ENCODE measurements at regions not wholly inside any gene's neighbourhood (a gene's known extent, or its start where the extent isn't known, plus 50 kb on each side); places are given as distances from the start of the nearest gene placed in this dataset.

GRCh38 chr13:108383667-108384066, 114.1 kb downstream of the TNFSF13B start:
- WGBS: 91% methylated on average over 3 of the region's 3 CpGs
- intact Hi-C loops (cut with DNase I): no loop called here

GRCh38 chr13:108387156-108387555, 117.6 kb downstream of the TNFSF13B start:
- H3K4me1 ChIP-seq: no peaks in the 10 kb centered on the region
- 90% methylated on average over 3 of the region's 3 CpGs for WGBS
- DNase-seq (ENCODE audit: extremely low spot score): no peak
- TF ChIP-seq EP300 (IDR thresholded peaks at IDR 0.05): no peak
- TF ChIP-seq POLR2A (IDR thresholded peaks at IDR 0.05; ENCODE audit: low read depth): no peak
- TF ChIP-seq POLR2AphosphoS5 (IDR thresholded peaks at IDR 0.05): no peak
- TF ChIP-seq CTCF (IDR thresholded peaks at IDR 0.05): no peak
- H3K27me3 ChIP-seq: no peaks in the 10 kb centered on the region
- no peaks in the 10 kb centered on the region for H3K9me3 ChIP-seq
- H3K27ac ChIP-seq (replicated peaks in 1 of 4): no peak overlapping the region
- intact Hi-C loops (cut with DNase I): no loop called here
- no peak overlapping the region for H3K4me3 ChIP-seq
- H3K36me3 ChIP-seq: no peaks in the 10 kb centered on the region

More at GRCh38 chr13:108383667-108384066, 114.1 kb downstream of the TNFSF13B start:
- no peak for DNase-seq (ENCODE audit: extremely low spot score)
- Histone ChIP-seq H3K4me3 (no peak overlapping the region), H3K9me3 (no peaks in the 10 kb centered on the region), H3K27me3 (no peaks in the 10 kb centered on the region), H3K4me1 (no peaks in the 10 kb centered on the region), H3K27ac (replicated peaks in 1 of 4) (no peak overlapping the region), H3K36me3 (no peaks in the 10 kb centered on the region)
- TF ChIP-seq POLR2AphosphoS5 (IDR thresholded peaks at IDR 0.05): no peak
- no peak for TF ChIP-seq EP300 (IDR thresholded peaks at IDR 0.05)
- no peak for TF ChIP-seq POLR2A (IDR thresholded peaks at IDR 0.05; ENCODE audit: low read depth)
- TF ChIP-seq CTCF (IDR thresholded peaks at IDR 0.05): no peak

GRCh38 chr13:108402850-108403249, 133.3 kb downstream of the TNFSF13B start:
- no peak for DNase-seq (ENCODE audit: extremely low spot score)
- H3K9me3 ChIP-seq: no peaks in the 10 kb centered on the region
- H3K27me3 ChIP-seq: no peaks in the 10 kb centered on the region
- intact Hi-C loops (cut with DNase I): no loop called here
- H3K4me3 ChIP-seq: no peak overlapping the region
- no peak overlapping the region for H3K27ac ChIP-seq (replicated peaks in 1 of 4)
- WGBS: 39% methylated on average over 2 of the region's 2 CpGs
- H3K4me1 ChIP-seq: no peaks in the 10 kb centered on the region
- TF ChIP-seq CTCF (IDR thresholded peaks at IDR 0.05) (no peak), POLR2A (IDR thresholded peaks at IDR 0.05; ENCODE audit: low read depth) (no peak)
- H3K36me3 ChIP-seq: no peaks in the 10 kb centered on the region

- TF ChIP-seq EP300 (IDR thresholded peaks at IDR 0.05): no peak
- H3K9me3 ChIP-seq: no peaks in the 10 kb centered on the region
- no peak for DNase-seq (ENCODE audit: extremely low spot score)
- no peak overlapping the region for H3K4me3 ChIP-seq
- H3K36me3 ChIP-seq: no peaks in the 10 kb centered on the region
- intact Hi-C loops (cut with DNase I): no loop called here
- H3K27ac ChIP-seq (replicated peaks in 1 of 4): no peak overlapping the region
- no peaks in the 10 kb centered on the region for H3K4me1 ChIP-seq
- H3K27me3 ChIP-seq: no peaks in the 10 kb centered on the region
- WGBS: 47% methylated on average over 2 of the region's 2 CpGs
Observed at GRCh38 chr13:108407495-108407894, 138.0 kb downstream of the TNFSF13B start.

GRCh38 chr13:108408672-108409071, 139.2 kb downstream of the TNFSF13B start:
- intact Hi-C loops (cut with DNase I): no loop called here
- H3K4me3 ChIP-seq: no peak overlapping the region

More at GRCh38 chr13:108408672-108409071, 139.2 kb downstream of the TNFSF13B start:
- 4% methylated on average over 2 of the region's 2 CpGs for WGBS
- Histone ChIP-seq H3K27ac (replicated peaks in 1 of 4) (no peak overlapping the region), H3K4me1 (no peaks in the 10 kb centered on the region), H3K27me3 (no peaks in the 10 kb centered on the region), H3K36me3 (no peaks in the 10 kb centered on the region), H3K9me3 (no peaks in the 10 kb centered on the region)
- DNase-seq (ENCODE audit: extremely low spot score): no peak
- TF ChIP-seq POLR2AphosphoS5 (IDR thresholded peaks at IDR 0.05): no peak
- TF ChIP-seq CTCF (IDR thresholded peaks at IDR 0.05): no peak
- no peak for TF ChIP-seq EP300 (IDR thresholded peaks at IDR 0.05)
- no peak for TF ChIP-seq POLR2A (IDR thresholded peaks at IDR 0.05; ENCODE audit: low read depth)

Data from esophagus muscularis mucosa (tissue), 4 donors.